Inferior parietal cortex (tissue), 1 donor: ENCODE measurements at regions not wholly inside any gene's neighbourhood (a gene's known extent, or its start where the extent isn't known, plus 50 kb on each side); places are given as distances from the start of the nearest gene placed in this dataset.

Experiments
- DNase-seq: peaks from one replicate; pipeline ENCODE4 v3.0.0-alpha.2; 2016; ENCODE audit errors: extremely low spot score

- DNase-seq, result no peak
Measured at GRCh38 chr2:207236156-207236935, 70.6 kb upstream of the KLF7 start.

GRCh38 chr2:207238831-207239701 lies 73.3 kb upstream of the KLF7 start:
- DNase-seq, result no peak

GRCh38 chr2:207239754-207240494 lies 74.2 kb upstream of the KLF7 start:
- DNase-seq, result no peak

GRCh38 chr2:207240649-207241048 lies 74.9 kb upstream of the KLF7 start:
- DNase-seq, result no peak

GRCh38 chr2:207241198-207241597 lies 75.5 kb upstream of the KLF7 start:
- no peak for DNase-seq

GRCh38 chr2:207243601-207244000 lies 77.9 kb upstream of the KLF7 start:
- DNase-seq, result no peak

GRCh38 chr2:207244971-207245925 lies 79.5 kb upstream of the KLF7 start:
- no peak for DNase-seq

- no peak for DNase-seq
Measured at GRCh38 chr2:207248702-207249377, 83.1 kb upstream of the KLF7 start.

- DNase-seq, result no peak
Measured at GRCh38 chr2:207251022-207251421, 85.3 kb upstream of the KLF7 start.

GRCh38 chr2:207251573-207252192 lies 85.9 kb upstream of the KLF7 start:
- DNase-seq, result no peak

GRCh38 chr2:207252416-207252815 lies 86.7 kb upstream of the KLF7 start:
- no peak for DNase-seq

GRCh38 chr2:207252979-207253645 lies 87.4 kb upstream of the KLF7 start:
- peak; percentile 33 for DNase-seq

GRCh38 chr2:207253666-207254345 lies 88.1 kb upstream of the KLF7 start:
- DNase-seq, result peak; percentile 36

- peak; percentile 24 for DNase-seq
Measured at GRCh38 chr2:207254591-207255464, 89.1 kb upstream of the KLF7 start.

GRCh38 chr2:207255565-207256470 lies 90.1 kb upstream of the KLF7 start:
- DNase-seq, result peak; percentile 14

- peak; percentile 50 for DNase-seq
Measured at GRCh38 chr2:207256476-207257207, 90.9 kb upstream of the KLF7 start.
